Urothelium cell line (cell line): ENCODE measurements at regions not wholly inside any gene's neighbourhood (a gene's known extent, or its start where the extent isn't known, plus 50 kb on each side); places are given as distances from the start of the nearest gene placed in this dataset.
A peak's percentile ranks its signal among the peaks of the same experiment; 100 is the strongest.

Source experiments
- DNase-seq: peaks from one replicate; pipeline ENCODE4 v3.0.0; 2011; ENCODE audit warnings: low spot score, mixed read lengths
- FAIRE-seq: peaks from 2 replicates; lab custom pipeline; 2011; peaks lifted over from hg19 to GRCh38; lab: Jason Lieb, UNC

GRCh38 chr21:41689289-41689583 lies 77.6 kb downstream of the RIPK4 start:
- FAIRE-seq (no peak), DNase-seq (no peak)

- DNase-seq, result no peak
- FAIRE-seq, result no peak
These were observed 79.2 kb downstream of the RIPK4 start for GRCh38 chr21:41687633-41688032.

- no peak for FAIRE-seq
These were observed 80.2 kb downstream of the RIPK4 start for GRCh38 chr21:41686664-41687063.

GRCh38 chr21:41685511-41686149 lies 81.2 kb downstream of the RIPK4 start:
- FAIRE-seq, result no peak
- DNase-seq, result no peak

More at GRCh38 chr21:41686664-41687063, 80.2 kb downstream of the RIPK4 start:
- no peak for DNase-seq

GRCh38 chr21:41684381-41685245 lies 82.2 kb downstream of the RIPK4 start:
- peak; percentile 30 for DNase-seq
- no peak for FAIRE-seq

GRCh38 chr21:41683815-41684214 lies 83.0 kb downstream of the RIPK4 start:
- DNase-seq (no peak), FAIRE-seq (no peak)

- FAIRE-seq (no peak), DNase-seq (no peak)
These were observed 84.1 kb downstream of the RIPK4 start for GRCh38 chr21:41682719-41683179.

GRCh38 chr21:41681939-41682718 lies 84.7 kb downstream of the RIPK4 start:
- no peak for FAIRE-seq
- DNase-seq, result no peak

GRCh38 chr21:41681348-41681801 lies 85.5 kb downstream of the RIPK4 start:
- FAIRE-seq, result no peak
- no peak for DNase-seq

GRCh38 chr21:41680444-41681347 lies 86.2 kb downstream of the RIPK4 start:
- no peak for DNase-seq
- no peak for FAIRE-seq

- FAIRE-seq, result no peak
- DNase-seq, result peak; percentile 77
These were observed 87.9 kb downstream of the RIPK4 start for GRCh38 chr21:41678924-41679318.

- FAIRE-seq, result no peak
- DNase-seq, result peak; percentile 17
These were observed 88.6 kb downstream of the RIPK4 start for GRCh38 chr21:41678016-41678923.

- no peak for FAIRE-seq
- no peak for DNase-seq
These were observed 89.2 kb downstream of the RIPK4 start for GRCh38 chr21:41677671-41678015.

- no peak for FAIRE-seq
- DNase-seq, result no peak
These were observed 90.7 kb downstream of the RIPK4 start for GRCh38 chr21:41676198-41676597.

GRCh38 chr21:41675574-41675973 lies 91.3 kb downstream of the RIPK4 start:
- no peak for FAIRE-seq

GRCh38 chr21:41674402-41674801 lies 92.5 kb downstream of the RIPK4 start:
- DNase-seq, result no peak
- FAIRE-seq, result no peak

More at GRCh38 chr21:41675574-41675973, 91.3 kb downstream of the RIPK4 start:
- DNase-seq, result no peak

GRCh38 chr21:41673596-41674335 lies 93.1 kb downstream of the RIPK4 start:
- DNase-seq (no peak), FAIRE-seq (no peak)

GRCh38 chr21:41673071-41673470 lies 93.8 kb downstream of the RIPK4 start:
- FAIRE-seq (no peak), DNase-seq (no peak)

- FAIRE-seq, result no peak
- no peak for DNase-seq
These were observed 94.3 kb downstream of the RIPK4 start for GRCh38 chr21:41672543-41672915.
